SH-SY5Y (cell line): ENCODE measurements at regions not wholly inside any gene's neighbourhood (a gene's known extent, or its start where the extent isn't known, plus 50 kb on each side); places are given as distances from the start of the nearest gene placed in this dataset.

Experiments used
- GATA2 ChIP-seq: IDR thresholded peaks from 2 replicates; pipeline ENCODE4 v1.6.1; 2011; ENCODE audit warnings: mild to moderate bottlenecking, low read depth, low read length
- GATA3 ChIP-seq: IDR thresholded peaks from 2 replicates; pipeline ENCODE4 v1.6.1; 2011; ENCODE audit warnings: low read depth, mild to moderate bottlenecking, low read length, moderate library complexity

DNA sequence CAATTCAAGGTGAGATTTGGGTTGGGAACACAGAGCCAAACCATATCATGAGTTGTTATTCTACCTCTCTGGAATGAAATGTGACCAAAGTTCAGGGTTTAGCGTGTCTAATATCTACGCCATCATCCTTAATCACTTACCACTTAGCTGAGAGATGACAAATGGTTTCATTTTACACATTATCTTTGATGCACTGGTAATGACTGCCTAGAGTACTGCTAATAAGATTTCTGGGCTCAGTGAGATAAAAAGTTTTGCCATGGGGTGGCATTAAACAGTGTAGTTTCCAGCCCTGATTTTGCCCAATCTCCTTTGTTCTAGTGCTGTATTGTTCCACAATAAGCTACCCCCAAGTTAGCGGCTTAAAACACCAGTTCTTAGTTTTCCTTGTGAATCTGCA, 367.2 kb downstream of the MLLT3 start:
- peak; percentile 43; the same call in 1 of the 2 replicates for TF ChIP-seq GATA3
- TF ChIP-seq GATA2, result peak; percentile 59; the same call in 1 of the 2 replicates

DNA sequence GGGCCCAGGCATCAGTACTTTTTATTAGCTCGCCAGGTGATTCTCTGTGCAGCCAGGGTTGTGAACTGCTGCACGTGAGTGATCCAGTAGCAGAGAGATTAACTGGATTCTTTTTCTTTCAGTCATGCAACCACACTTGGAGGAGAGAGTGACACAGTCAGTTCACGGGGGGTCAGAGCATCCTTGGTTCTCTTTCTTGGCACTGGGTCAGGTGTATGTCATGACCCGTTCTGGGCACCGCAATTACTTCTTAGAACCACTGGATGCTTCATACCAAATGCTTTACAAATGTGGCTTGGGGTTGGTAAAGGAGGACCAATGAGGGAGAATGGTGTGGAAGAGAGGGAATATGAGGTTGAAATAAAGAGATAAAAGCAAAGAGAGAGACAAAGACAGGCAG, 368.7 kb downstream of the MLLT3 start:
- TF ChIP-seq GATA3 (no peak), GATA2 (no peak)

DNA sequence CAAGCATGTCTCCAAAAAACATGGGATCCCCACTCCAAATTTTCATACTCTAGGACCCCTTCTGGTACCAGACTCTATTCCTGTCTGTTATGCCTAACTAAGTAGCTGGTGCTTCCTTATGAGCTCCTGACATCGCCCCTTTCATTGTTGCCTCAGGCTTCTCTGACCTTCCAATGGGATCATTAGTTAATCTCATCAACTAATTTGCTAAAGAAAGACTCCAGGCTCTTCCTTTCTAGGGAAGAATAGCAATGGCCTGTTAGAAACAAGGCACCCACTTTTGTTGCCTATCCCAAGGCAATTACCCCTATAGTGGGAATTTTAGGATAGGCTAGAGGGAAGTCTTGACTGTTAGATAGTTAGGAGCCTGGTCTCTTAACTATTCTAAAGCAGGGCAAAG, 369.5 kb downstream of the MLLT3 start:
- no peak for TF ChIP-seq GATA3
- TF ChIP-seq GATA2, result no peak

DNA sequence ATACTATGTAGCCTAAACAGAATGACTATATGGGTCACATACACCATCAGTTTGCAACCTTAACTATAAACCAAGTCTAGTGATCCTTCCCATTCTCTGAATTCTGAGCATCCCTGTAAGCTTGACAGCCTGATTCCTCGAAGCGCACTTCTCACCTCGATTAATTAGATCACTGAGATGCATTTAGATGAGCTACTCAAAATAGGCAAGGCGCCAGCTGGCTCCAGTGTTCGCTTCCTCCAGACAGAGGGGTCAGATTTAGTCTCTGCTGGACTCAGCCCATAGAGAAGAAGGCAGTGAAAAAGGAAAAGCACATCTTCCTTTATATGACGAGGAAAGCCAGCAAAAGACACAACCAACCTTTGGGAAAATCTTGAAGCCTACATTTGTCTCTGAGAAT, 371.5 kb downstream of the MLLT3 start:
- TF ChIP-seq GATA3 (no peak), GATA2 (no peak)

DNA sequence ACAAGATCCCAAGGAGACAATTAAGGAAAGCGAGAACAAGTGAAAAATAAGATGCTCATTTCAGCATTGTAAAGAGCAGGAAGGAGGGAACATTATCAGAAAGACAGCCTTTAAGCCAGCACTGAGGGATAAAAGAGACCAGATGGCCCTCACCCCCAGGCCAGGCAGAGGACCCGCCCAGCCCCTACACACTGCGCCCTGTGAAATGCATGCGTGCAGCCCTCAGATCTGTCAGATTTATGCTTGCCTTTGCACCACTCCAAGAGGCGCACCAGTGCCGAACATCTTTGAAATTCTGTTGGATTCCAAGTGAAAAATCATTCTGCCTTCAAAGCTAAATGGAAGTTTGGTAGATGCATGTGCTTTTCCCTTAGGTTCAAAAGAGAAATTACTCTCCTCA, 378.0 kb downstream of the MLLT3 start:
- peak; percentile 46 for TF ChIP-seq GATA2
- no peak for TF ChIP-seq GATA3

DNA sequence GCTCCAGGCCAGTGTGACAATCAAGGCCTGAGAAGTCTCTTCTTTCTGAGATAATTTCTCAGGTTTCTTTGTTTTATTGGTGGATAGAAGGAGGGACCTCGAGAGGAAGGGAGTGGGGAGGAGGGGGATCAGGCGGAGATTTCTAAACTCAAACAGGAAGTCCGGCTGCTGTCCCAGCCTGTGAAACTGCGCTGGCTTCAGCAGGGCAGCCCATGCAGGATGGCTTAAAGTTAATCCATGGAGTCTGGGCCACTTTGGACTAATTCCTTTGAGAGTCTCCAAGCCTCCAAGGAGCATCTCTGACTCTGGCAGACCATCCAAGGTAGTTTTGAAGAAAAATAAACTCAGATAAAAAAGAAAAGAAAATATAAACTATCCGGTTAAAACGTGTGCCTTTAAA, 378.5 kb downstream of the MLLT3 start:
- TF ChIP-seq GATA2 (no peak), GATA3 (no peak)

DNA sequence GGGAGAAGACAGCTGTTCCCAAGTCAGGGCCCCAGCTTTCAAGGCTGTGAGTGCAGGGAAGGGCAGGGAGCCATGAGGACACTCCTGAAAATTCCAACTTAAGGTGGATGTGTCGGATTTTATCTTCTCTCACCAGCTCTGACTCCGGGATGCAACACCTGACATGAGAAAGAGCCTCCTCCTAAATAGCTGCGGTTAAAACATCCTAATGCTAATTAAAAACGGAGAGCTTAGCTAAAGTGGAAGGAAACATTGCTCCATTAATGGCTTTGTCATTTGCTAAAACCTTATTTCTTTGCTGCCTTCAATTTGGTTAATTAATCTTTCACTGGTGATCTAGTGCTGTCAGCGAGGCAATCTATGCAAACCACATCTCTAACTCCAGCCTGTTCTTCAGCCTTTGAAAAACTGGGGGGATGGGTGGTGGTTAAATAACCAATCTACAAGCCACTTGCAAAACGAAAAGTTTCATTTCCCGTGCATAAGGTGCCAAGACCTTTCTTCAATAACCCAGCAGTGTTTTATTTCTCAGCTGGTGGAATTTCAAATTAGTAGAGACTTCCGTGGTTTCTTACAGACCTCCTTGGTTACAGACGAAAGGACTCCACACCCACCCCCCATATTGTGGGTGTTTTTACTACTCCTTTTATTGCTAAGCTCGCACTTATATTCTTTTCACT, 379.6 kb downstream of the MLLT3 start:
- TF ChIP-seq GATA2 (no peak), GATA3 (no peak)

DNA sequence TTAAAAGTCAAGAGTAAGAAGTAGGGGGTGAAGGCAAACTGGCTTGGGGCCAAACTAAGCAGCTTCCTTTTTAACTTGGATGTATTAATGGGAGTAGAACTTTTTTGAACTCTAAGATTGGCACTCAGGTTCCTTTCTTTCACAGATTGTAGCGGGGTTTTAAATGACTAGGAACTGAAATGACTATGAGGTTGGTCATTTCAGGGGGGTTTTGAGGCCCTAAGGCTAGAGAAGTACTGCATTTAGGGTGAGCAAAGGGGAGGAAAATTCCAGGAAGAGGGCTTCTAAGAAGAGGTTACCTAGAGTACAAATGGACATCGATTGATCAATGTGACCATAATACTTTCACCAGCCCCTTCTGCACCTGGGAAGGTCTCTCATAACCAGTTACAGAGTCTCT, 381.8 kb downstream of the MLLT3 start:
- no peak for TF ChIP-seq GATA3
- TF ChIP-seq GATA2, result no peak

DNA sequence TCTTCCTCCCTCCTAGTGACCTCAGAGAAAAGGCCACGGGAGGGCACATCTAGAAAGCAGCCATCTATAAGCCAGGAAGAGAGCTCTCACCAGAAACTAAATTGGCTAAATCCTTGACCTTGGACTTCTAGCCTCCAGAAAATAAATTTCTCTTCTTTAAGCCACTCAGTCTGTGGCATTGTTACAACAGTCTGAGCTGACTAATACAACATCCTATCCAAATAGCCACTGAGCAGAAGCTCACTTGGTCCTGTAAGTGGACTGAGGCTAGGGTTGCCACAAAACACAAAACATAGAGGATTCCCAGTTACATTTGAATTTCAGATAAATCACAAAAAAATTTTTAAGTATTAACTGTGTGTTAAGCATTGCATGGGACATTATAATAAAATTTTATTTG, 383.4 kb downstream of the MLLT3 start:
- TF ChIP-seq GATA3, result no peak
- no peak for TF ChIP-seq GATA2

DNA sequence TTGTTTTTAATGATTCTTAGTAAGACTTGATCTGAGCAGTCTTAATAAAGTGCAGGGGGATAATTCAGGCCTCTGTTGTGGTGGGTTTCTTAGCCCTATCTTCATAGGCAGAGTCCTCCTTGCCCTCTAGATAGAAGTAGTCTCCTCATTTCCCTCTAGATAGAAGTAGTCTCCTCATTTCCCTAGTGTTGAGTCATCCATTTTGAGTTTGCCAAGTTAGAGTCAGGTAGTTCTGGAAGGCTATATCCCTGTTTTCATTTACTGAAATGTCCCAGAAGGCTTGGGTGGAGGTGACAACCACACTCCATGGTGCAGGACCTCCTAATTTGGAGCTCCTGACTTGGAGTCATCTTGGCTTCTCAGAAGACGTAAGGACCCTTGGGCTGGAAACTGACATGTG, 384.6 kb downstream of the MLLT3 start:
- TF ChIP-seq GATA2 (no peak), GATA3 (no peak)

DNA sequence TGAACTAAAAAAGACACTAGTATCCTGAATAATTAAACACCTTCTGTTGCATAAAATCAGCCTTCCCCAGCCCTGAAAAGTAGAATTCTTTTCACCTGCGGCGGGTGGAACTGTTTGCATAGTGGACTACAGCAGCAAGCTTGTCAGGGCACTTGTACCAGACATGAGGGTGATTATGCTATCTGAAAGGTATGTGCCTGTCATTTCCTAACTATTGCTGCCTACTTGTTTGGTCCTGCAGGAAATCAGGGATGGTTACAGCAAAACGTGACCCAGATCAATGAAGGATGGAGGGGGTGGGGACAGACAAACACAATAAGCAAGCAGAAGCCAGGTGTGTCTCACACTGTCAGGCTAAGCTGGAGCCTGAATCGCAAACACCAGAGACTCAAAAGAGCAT, 385.6 kb downstream of the MLLT3 start:
- TF ChIP-seq GATA3 (no peak), GATA2 (no peak)

DNA sequence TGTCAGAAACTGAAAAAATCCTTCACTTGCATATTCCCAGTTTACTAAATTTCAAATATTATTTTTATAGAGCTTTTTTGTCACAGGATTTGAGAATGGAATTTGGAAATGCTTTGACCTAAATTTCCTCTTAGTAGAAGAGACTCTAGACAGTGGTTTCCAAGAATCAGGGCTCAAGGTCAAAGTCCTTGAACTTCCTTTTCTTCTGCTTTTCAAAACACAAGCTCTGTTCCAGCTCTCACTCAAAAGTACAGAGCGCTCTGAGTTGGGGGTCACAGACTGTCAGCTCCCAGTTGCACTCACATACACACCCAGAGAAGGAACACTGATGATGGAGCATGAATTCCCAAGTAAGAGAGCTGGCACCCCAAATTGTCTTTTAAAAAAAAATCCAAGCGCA, 394.2 kb downstream of the MLLT3 start:
- TF ChIP-seq GATA2 (no peak), GATA3 (no peak)

DNA sequence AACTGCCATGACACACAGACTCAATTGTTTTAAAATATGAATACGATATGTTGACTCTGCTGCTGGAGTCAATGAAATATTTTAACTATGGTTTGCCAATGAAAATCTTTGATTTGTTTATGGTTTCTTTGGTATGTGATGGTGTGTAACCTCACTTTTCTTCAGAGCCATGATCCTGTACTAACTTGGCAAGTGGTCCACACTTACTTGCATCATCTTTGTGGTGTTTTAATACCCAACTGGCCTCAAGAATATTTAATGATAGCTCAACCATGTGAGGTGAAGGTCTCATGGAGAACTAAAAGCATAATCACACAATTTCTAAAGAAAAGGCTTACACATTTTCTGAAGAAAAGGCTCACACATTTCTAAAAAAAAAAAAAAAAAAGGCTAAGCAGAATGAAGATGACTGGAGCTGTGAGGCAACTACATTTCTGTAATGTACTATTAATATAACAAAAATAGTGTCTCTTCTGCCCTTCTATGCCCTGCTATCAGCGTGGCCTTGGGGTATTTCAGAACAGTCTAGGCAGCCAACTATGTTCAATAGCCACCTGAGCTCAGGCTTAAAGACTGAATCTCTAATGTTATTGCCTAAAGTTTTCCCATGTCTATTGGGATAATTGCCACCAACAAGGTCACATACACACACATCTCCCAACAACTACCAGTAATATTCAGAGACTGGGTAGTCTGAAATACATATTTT, 395.0 kb downstream of the MLLT3 start:
- no peak for TF ChIP-seq GATA2
- TF ChIP-seq GATA3, result no peak

DNA sequence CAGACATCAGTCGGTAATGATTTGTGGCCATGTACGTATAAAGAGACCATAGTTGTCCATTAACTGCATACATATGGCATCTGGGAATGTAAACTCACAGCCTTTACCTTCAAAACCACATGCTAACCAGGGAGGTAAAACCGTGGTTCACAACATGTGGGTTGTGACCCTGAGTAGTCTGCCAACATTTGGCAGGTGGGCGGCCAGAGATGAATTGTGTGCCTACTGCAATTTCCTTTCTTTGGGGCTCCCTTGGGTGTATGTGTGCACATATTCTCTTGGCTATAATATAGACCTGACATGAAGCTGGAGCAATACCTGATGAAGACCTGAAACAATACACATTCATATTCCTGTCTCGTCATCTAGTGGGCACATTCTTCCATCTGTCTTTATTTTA, 396.0 kb downstream of the MLLT3 start:
- no peak for TF ChIP-seq GATA2
- no peak for TF ChIP-seq GATA3

DNA sequence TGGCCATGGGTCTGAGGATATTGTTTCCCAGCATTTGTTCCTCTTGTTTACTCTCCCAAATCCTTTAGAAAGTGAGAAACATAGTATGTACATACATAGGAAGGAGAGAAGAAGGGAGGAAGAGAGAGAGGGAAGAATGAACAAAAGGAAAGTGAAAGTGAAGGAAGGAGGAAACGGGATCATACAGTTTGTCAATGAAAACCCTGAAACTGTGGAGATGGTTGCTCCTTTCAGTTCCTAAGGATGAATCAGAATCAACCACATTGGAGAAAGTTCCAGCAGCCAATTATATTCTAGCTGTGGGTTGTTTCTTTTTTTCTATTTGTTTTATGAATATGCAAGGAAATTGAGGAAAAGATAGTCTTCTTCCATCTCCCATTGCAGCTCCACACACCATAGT, 396.5 kb downstream of the MLLT3 start:
- TF ChIP-seq GATA3 (no peak), GATA2 (no peak)

DNA sequence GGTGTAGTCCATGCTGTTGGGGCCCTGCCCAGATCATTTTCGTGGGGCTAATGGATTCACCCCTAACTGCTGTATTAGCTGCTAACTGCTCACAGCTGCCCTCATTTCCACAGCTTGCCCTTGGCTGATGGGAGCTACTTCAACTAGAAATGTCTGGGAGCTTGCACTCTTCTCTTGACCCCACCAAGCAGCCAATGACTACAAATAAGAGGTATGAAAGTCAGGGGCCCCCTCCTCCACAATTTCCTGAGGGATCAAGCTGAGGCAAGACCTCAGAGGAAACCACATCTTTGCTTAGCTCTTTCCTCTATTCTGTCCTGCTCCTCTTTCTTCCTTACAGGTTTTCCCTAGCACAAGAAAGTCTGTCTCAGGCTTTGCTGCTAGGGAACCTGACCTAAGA, 397.5 kb downstream of the MLLT3 start:
- TF ChIP-seq GATA2, result no peak
- TF ChIP-seq GATA3, result no peak
